Vagina (tissue), 2 donors: ENCODE measurements at regions not wholly inside any gene's neighbourhood (a gene's known extent, or its start where the extent isn't known, plus 50 kb on each side); places are given as distances from the start of the nearest gene placed in this dataset.

Source experiments
- CTCF ChIP-seq, 3 experiments: fragments of 450-650 bp in 2 of 3; fragments of 200-600 bp in 1 of 3; sonication (generic) in 1 of 3; IDR thresholded peaks; one replicate each; pipeline ENCODE4 v1.5.1; 2017 to 2019; ENCODE audit warnings: antibody characterized with exemption in 3 of 3, mild to moderate bottlenecking in 2 of 3, moderate library complexity in 2 of 3
- POLR2A ChIP-seq, 2 donors: fragments of 450-650 bp; IDR thresholded peaks; one replicate each; pipeline ENCODE4 v1.6.1; 2017; ENCODE audit warnings: antibody characterized with exemption in 2 of 2, mild to moderate bottlenecking in 2 of 2, moderate library complexity in 2 of 2
- POLR2AphosphoS5 ChIP-seq, 2 donors: sonication (generic); formaldehyde crosslinking; IDR thresholded peaks; one replicate each; pipeline ENCODE4 v1.9.0; 2017; ENCODE audit warnings: antibody characterized with exemption in 2 of 2, mild to moderate bottlenecking in 2 of 2, low read depth in 1 of 2; ENCODE audit not compliant: insufficient read depth in 1 of 2

DNA sequence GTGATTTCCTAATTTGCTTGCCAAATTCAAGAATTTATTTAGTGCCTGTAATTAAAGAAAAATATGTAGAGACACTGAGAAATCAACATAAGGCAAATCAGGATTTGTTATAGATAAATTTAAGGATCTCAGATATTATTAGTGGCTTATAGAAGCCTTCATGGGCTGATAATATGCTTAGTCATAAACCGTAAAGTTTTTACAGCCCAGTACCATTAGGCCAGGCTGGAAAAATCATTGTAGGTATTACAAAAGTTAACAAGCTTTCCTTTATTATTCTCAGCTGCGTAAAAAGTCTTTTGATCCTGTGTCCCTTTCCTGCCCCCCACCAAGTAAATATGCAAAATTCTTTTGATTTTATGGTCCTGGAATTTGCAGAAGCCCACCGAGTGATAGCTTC, 58.2 kb downstream of the SLITRK6 start:
- TF ChIP-seq CTCF (IDR thresholded peaks at IDR 0.05) (no peak), POLR2AphosphoS5 (IDR thresholded peaks at IDR 0.05; ENCODE audit: insufficient read depth in 1 of 2, low read depth in 1 of 2) (no peak), POLR2A (IDR thresholded peaks at IDR 0.05) (no peak)
